ENCODE measurements at regions not wholly inside any gene's neighbourhood (a gene's known extent, or its start where the extent isn't known, plus 50 kb on each side); places are given as distances from the start of the nearest gene placed in this dataset.

GRCh38 chr13:47241446-47241845 lies 344.6 kb upstream of the HTR2A start:
- no peak overlapping the region for H2AFZ ChIP-seq (ENCODE audit: low read length)
- no peak overlapping the region for H3K4me3 ChIP-seq (ENCODE audit: low read length, poor library complexity, severe bottlenecking)
- H3K4me2 ChIP-seq (ENCODE audit: low read depth, low read length, poor library complexity, severe bottlenecking): no peak overlapping the region
- H3K9ac ChIP-seq (ENCODE audit: low read depth, low read length, poor library complexity, severe bottlenecking): no peak overlapping the region
- no peaks in the 10 kb centered on the region for H3K9me2 ChIP-seq (replicated peaks; ENCODE audit: low read depth, low read length)
- H3K79me2 ChIP-seq (ENCODE audit: insufficient read depth, low read length): no peaks in the 10 kb centered on the region
- H4K20me1 ChIP-seq (ENCODE audit: insufficient read depth, low read length, poor library complexity, severe bottlenecking): no peaks in the 10 kb centered on the region
- H3F3A ChIP-seq (ENCODE audit: low read depth): no peaks in the 10 kb centered on the region
- TF ChIP-seq CTCF (conservative IDR thresholded peaks at IDR 0.05; ENCODE audit: low read length) (no peak), EZH2phosphoT487 (IDR thresholded peaks at IDR 0.05; ENCODE audit: borderline replicate concordance) (no peak)
- H3K4me1 ChIP-seq (ENCODE audit: insufficient read depth, low read length, poor library complexity, severe bottlenecking): no peaks in the 10 kb centered on the region
- no peaks in the 10 kb centered on the region for H3K36me3 ChIP-seq (ENCODE audit: insufficient read depth, low read length)
- no peaks in the 10 kb centered on the region for H3K9me3 ChIP-seq (ENCODE audit: insufficient read depth, low read depth, low read length)
- no peaks in the 10 kb centered on the region for H3K27me3 ChIP-seq (ENCODE audit: insufficient read depth, low read length, poor library complexity, severe bottlenecking)

GRCh38 chr13:47239025-47239424 lies 342.2 kb upstream of the HTR2A start:
- H3K9me3 ChIP-seq (ENCODE audit: insufficient read depth, low read depth, low read length): no peaks in the 10 kb centered on the region
- H3K36me3 ChIP-seq (ENCODE audit: insufficient read depth, low read length): no peaks in the 10 kb centered on the region
- no peak overlapping the region for H3K4me3 ChIP-seq (ENCODE audit: low read length, poor library complexity, severe bottlenecking)
- no peaks in the 10 kb centered on the region for H3F3A ChIP-seq (ENCODE audit: low read depth)
- no peaks in the 10 kb centered on the region for H3K27me3 ChIP-seq (ENCODE audit: insufficient read depth, low read length, poor library complexity, severe bottlenecking)
- H3K4me2 ChIP-seq (ENCODE audit: low read depth, low read length, poor library complexity, severe bottlenecking): no peak overlapping the region
- TF ChIP-seq EZH2phosphoT487 (IDR thresholded peaks at IDR 0.05; ENCODE audit: borderline replicate concordance): no peak
- TF ChIP-seq CTCF (conservative IDR thresholded peaks at IDR 0.05; ENCODE audit: low read length): no peak
- no peaks in the 10 kb centered on the region for H3K9me2 ChIP-seq (replicated peaks; ENCODE audit: low read depth, low read length)
- no peaks in the 10 kb centered on the region for H3K79me2 ChIP-seq (ENCODE audit: insufficient read depth, low read length)
- H3K9ac ChIP-seq (ENCODE audit: low read depth, low read length, poor library complexity, severe bottlenecking): no peak overlapping the region
- no peaks in the 10 kb centered on the region for H3K4me1 ChIP-seq (ENCODE audit: insufficient read depth, low read length, poor library complexity, severe bottlenecking)
- H4K20me1 ChIP-seq (ENCODE audit: insufficient read depth, low read length, poor library complexity, severe bottlenecking): no peaks in the 10 kb centered on the region
- no peak overlapping the region for H2AFZ ChIP-seq (ENCODE audit: low read length)

GRCh38 chr13:47237571-47237970 lies 340.7 kb upstream of the HTR2A start:
- Histone ChIP-seq H3K36me3 (ENCODE audit: insufficient read depth, low read length) (no peaks in the 10 kb centered on the region), H3K9me2 (replicated peaks; ENCODE audit: low read depth, low read length) (no peaks in the 10 kb centered on the region), H3K4me1 (ENCODE audit: insufficient read depth, low read length, poor library complexity, severe bottlenecking) (no peaks in the 10 kb centered on the region), H3K9ac (ENCODE audit: low read depth, low read length, poor library complexity, severe bottlenecking) (no peak overlapping the region), H3K79me2 (ENCODE audit: insufficient read depth, low read length) (no peaks in the 10 kb centered on the region), H3K27me3 (ENCODE audit: insufficient read depth, low read length, poor library complexity, severe bottlenecking) (no peaks in the 10 kb centered on the region), H3F3A (ENCODE audit: low read depth) (no peaks in the 10 kb centered on the region), H3K4me3 (ENCODE audit: low read length, poor library complexity, severe bottlenecking) (no peak overlapping the region), H3K9me3 (ENCODE audit: insufficient read depth, low read depth, low read length) (no peaks in the 10 kb centered on the region), H2AFZ (ENCODE audit: low read length) (no peak overlapping the region), H4K20me1 (ENCODE audit: insufficient read depth, low read length, poor library complexity, severe bottlenecking) (no peaks in the 10 kb centered on the region), H3K4me2 (ENCODE audit: low read depth, low read length, poor library complexity, severe bottlenecking) (no peak overlapping the region)
- TF ChIP-seq EZH2phosphoT487 (IDR thresholded peaks at IDR 0.05; ENCODE audit: borderline replicate concordance): no peak
- TF ChIP-seq CTCF (conservative IDR thresholded peaks at IDR 0.05; ENCODE audit: low read length): no peak

All from Loucy (cell line).